ENCODE measurements at regions not wholly inside any gene's neighbourhood (a gene's known extent, or its start where the extent isn't known, plus 50 kb on each side); places are given as distances from the start of the nearest gene placed in this dataset.

- DNase-seq, result no peak
These were observed 94.5 kb upstream of the MYCN start for GRCh38 chr2:15845737-15846405.

GRCh38 chr2:15846626-15847025 is 93.7 kb upstream of the MYCN start:
- no peak for DNase-seq

GRCh38 chr2:15850534-15850933 is 89.8 kb upstream of the MYCN start:
- DNase-seq, result no peak

GRCh38 chr2:15851076-15851693 is 89.2 kb upstream of the MYCN start:
- no peak for DNase-seq

GRCh38 chr2:15852811-15853210 is 87.5 kb upstream of the MYCN start:
- no peak for DNase-seq

GRCh38 chr2:15853903-15854302 is 86.4 kb upstream of the MYCN start:
- DNase-seq, result no peak

- DNase-seq, result no peak
These were observed 84.5 kb upstream of the MYCN start for GRCh38 chr2:15855766-15856260.

GRCh38 chr2:15856318-15856717 is 84.0 kb upstream of the MYCN start:
- DNase-seq, result no peak

GRCh38 chr2:15858466-15858865 is 81.9 kb upstream of the MYCN start:
- DNase-seq, result no peak

- no peak for DNase-seq
These were observed 80.2 kb upstream of the MYCN start for GRCh38 chr2:15860051-15860663.

GRCh38 chr2:15860760-15861159 is 79.6 kb upstream of the MYCN start:
- DNase-seq, result no peak

- DNase-seq, result no peak
These were observed 79.1 kb upstream of the MYCN start for GRCh38 chr2:15861172-15861822.

- DNase-seq, result no peak
These were observed 78.5 kb upstream of the MYCN start for GRCh38 chr2:15861898-15862297.

GRCh38 chr2:15863089-15863488 is 77.3 kb upstream of the MYCN start:
- no peak for DNase-seq

- no peak for DNase-seq
These were observed 76.7 kb upstream of the MYCN start for GRCh38 chr2:15863494-15864175.

- no peak for DNase-seq
These were observed 76.1 kb upstream of the MYCN start for GRCh38 chr2:15864176-15864769.

GRCh38 chr2:15865923-15866322 is 74.4 kb upstream of the MYCN start:
- DNase-seq, result peak; percentile 68

GRCh38 chr2:15866563-15867193 is 73.7 kb upstream of the MYCN start:
- no peak for DNase-seq

GRCh38 chr2:15867194-15868171 is 72.9 kb upstream of the MYCN start:
- DNase-seq, result peak; percentile 59

- no peak for DNase-seq
These were observed 72.2 kb upstream of the MYCN start for GRCh38 chr2:15868186-15868585.

- peak; percentile 35 for DNase-seq
These were observed 71.6 kb upstream of the MYCN start for GRCh38 chr2:15868704-15869103.

Data from NCI-H82 (cell line).